H1 (cell line): ENCODE measurements at regions not wholly inside any gene's neighbourhood (a gene's known extent, or its start where the extent isn't known, plus 50 kb on each side); places are given as distances from the start of the nearest gene placed in this dataset.

ENCODE experiments used
- CTCF ChIA-PET: fragments of 300-600 bp; sonication (Branson Sonifier 250); formaldehyde crosslinking; loops from one replicate; lab custom pipeline; 2021; ENCODE audit not compliant: partially characterized antibody; lab: Charles Lee
- POLR2A ChIA-PET: fragments of 300-600 bp; sonication (Branson Sonifier 250); formaldehyde crosslinking; loops from one replicate; lab custom pipeline; 2021; ENCODE audit warnings: inconsistent platforms; ENCODE audit not compliant: partially characterized antibody; lab: Charles Lee
- DNase-seq, 2 experiments: peaks; one replicate each; pipeline versions ENCODE4 v3.0.0 to v3.0.0-alpha.2; 2010 to 2022; ENCODE audit warnings: low spot score in 2 of 2, low read depth in 1 of 2, mixed read lengths in 1 of 2
- FAIRE-seq: peaks from 2 replicates; lab custom pipeline; 2011; peaks lifted over from hg19 to GRCh38; lab: Jason Lieb, UNC
- H2AFZ ChIP-seq: 2 replicates; pipeline ENCODE4 v1.8.1; 2012; ENCODE audit warnings: low read length, inconsistent platforms
- H2AK5ac ChIP-seq: 2 replicates; pipeline ENCODE4 v1.6.1; 2013; ENCODE audit warnings: low read depth, low read length
- H2BK120ac ChIP-seq: replicated peaks from 2 replicates; pipeline ENCODE3; 2013; ENCODE audit warnings: low read depth, low read length, inconsistent platforms
- H2BK12ac ChIP-seq: 2 replicates; pipeline ENCODE4 v1.6.1; 2013; ENCODE audit warnings: low read depth, low read length
- H2BK15ac ChIP-seq: 2 replicates; pipeline ENCODE4 v1.6.1; 2013; ENCODE audit warnings: low read length
- H2BK20ac ChIP-seq: 2 replicates; pipeline ENCODE4 v1.6.1; 2013; ENCODE audit warnings: low read length
- H2BK5ac ChIP-seq: 2 replicates; pipeline ENCODE4 v1.6.1; 2013; ENCODE audit warnings: low read depth, low read length
- H3K14ac ChIP-seq: 2 replicates; pipeline ENCODE4 v1.6.1; 2013; ENCODE audit warnings: inconsistent platforms; ENCODE audit not compliant: insufficient read length
- H3K18ac ChIP-seq: 2 replicates; pipeline ENCODE4 v1.6.1; 2013; ENCODE audit warnings: low read length; ENCODE audit errors: extremely low read depth
- H3K23ac ChIP-seq: 2 replicates; pipeline ENCODE4 v1.6.1; 2013; ENCODE audit warnings: inconsistent platforms; ENCODE audit not compliant: insufficient read length
- H3K23me2 ChIP-seq: 2 replicates; pipeline ENCODE4 v1.6.1; 2013; ENCODE audit warnings: low read depth, low read length
- H3K27ac ChIP-seq: 2 replicates; pipeline ENCODE4 v1.6.1; 2011; ENCODE audit warnings: low read depth, low read length, inconsistent platforms
- H3K27me3 ChIP-seq, 4 experiments: replicated peaks in 1 of 4; 1 replicate in 1 of 4; 2 replicates in 3 of 4; pipeline versions ENCODE4 v1.6.1 to v1.8.1; 2011 to 2013; ENCODE audit warnings: low read length in 3 of 4, mild to moderate bottlenecking in 3 of 4, inconsistent platforms in 2 of 4, mixed read lengths in 2 of 4, moderate library complexity in 1 of 4; ENCODE audit not compliant: control insufficient read depth in 3 of 4, insufficient read depth in 3 of 4; ENCODE audit errors: extremely low read depth in 1 of 4
- H3K36me3 ChIP-seq, 4 experiments: 2 replicates each; pipeline versions ENCODE4 v1.6.1 to v1.8.1; 2011 to 2013; ENCODE audit warnings: mild to moderate bottlenecking in 4 of 4, low read length in 3 of 4, moderate library complexity in 2 of 4, control low read depth in 1 of 4, inconsistent platforms in 1 of 4; ENCODE audit not compliant: insufficient read depth in 4 of 4, control insufficient read depth in 2 of 4
- H3K4ac ChIP-seq: replicated peaks from 2 replicates; pipeline ENCODE3; 2013; ENCODE audit warnings: low read length, low read depth, mixed read lengths, inconsistent platforms; ENCODE audit not compliant: insufficient read length
- H3K4me1 ChIP-seq, 4 experiments: replicated peaks in 1 of 4; 1 replicate in 1 of 4; 2 replicates in 3 of 4; pipeline versions ENCODE4 v1.6.1 to v1.8.1; 2011 to 2013; ENCODE audit warnings: low read length in 3 of 4, inconsistent platforms in 2 of 4, mixed read lengths in 1 of 4; ENCODE audit not compliant: insufficient read depth in 4 of 4, control insufficient read depth in 3 of 4
- H3K4me2 ChIP-seq, 2 experiments: 2 replicates each; pipeline versions ENCODE4 v1.6.1 to v1.8.1; 2011 to 2013; ENCODE audit warnings: low read depth in 2 of 2, low read length in 2 of 2, control low read depth in 1 of 2, inconsistent platforms in 1 of 2, mild to moderate bottlenecking in 1 of 2; ENCODE audit not compliant: insufficient read depth in 1 of 2
- H3K4me3 ChIP-seq, 4 experiments: fragments of 200-600, 300-600 bp in 1 of 4; sonication (generic), shearing (Covaris generic), sonication (Bioruptor Twin) in 1 of 4; 2 replicates each; pipeline versions ENCODE4 v1.5.1 to v1.8.1; 2011 to 2016; ENCODE audit warnings: low read length in 4 of 4, low read depth in 3 of 4, control low read depth in 2 of 4, inconsistent platforms in 2 of 4, mild to moderate bottlenecking in 2 of 4, mixed read lengths in 1 of 4, moderate library complexity in 1 of 4; ENCODE audit not compliant: insufficient read depth in 2 of 4; ENCODE audit errors: extremely low read depth in 1 of 4
- H3K56ac ChIP-seq: replicated peaks from 2 replicates; pipeline ENCODE3; 2013; ENCODE audit warnings: low read depth, mild to moderate bottlenecking, mixed read lengths, low read length, inconsistent platforms; ENCODE audit not compliant: insufficient read length
- H3K79me1 ChIP-seq: 2 replicates; pipeline ENCODE4 v1.6.1; 2013; ENCODE audit warnings: low read depth, low read length, control low read depth
- H3K79me2 ChIP-seq, 2 experiments: 2 replicates each; pipeline versions ENCODE4 v1.6.1 to v1.8.1; 2012 to 2013; ENCODE audit warnings: low read length in 2 of 2, mild to moderate bottlenecking in 2 of 2, inconsistent platforms in 1 of 2; ENCODE audit not compliant: insufficient read depth in 2 of 2, control insufficient read depth in 1 of 2
- H3K9ac ChIP-seq, 4 experiments: replicated peaks in 1 of 4; 1 replicate in 1 of 4; 2 replicates in 3 of 4; pipeline versions ENCODE4 v1.6.1 to v1.8.1; 2011 to 2013; ENCODE audit warnings: low read depth in 3 of 4, low read length in 3 of 4, control low read depth in 2 of 4, mild to moderate bottlenecking in 2 of 4, moderate library complexity in 2 of 4, inconsistent platforms in 1 of 4; ENCODE audit errors: extremely low read depth in 1 of 4
- H3K9me3 ChIP-seq, 2 experiments: 2 replicates each; pipeline versions ENCODE4 v1.6.1 to v1.8.1; 2012 to 2013; ENCODE audit warnings: mild to moderate bottlenecking in 2 of 2, moderate library complexity in 2 of 2, control low read depth in 1 of 2, inconsistent platforms in 1 of 2, low read depth in 1 of 2, low read length in 1 of 2, mixed read lengths in 1 of 2; ENCODE audit not compliant: insufficient read depth in 2 of 2
- H4K20me1 ChIP-seq, 2 experiments: replicated peaks in 1 of 2; 2 replicates each; pipeline versions ENCODE3 to v1.8.1; 2011 to 2013; ENCODE audit warnings: inconsistent platforms in 2 of 2, low read length in 2 of 2, mild to moderate bottlenecking in 1 of 2; ENCODE audit not compliant: insufficient read depth in 2 of 2, control insufficient read depth in 1 of 2
- H4K5ac ChIP-seq: 2 replicates; pipeline ENCODE4 v1.6.1; 2013; ENCODE audit warnings: low read length, low read depth, mixed read lengths, inconsistent platforms; ENCODE audit not compliant: insufficient read length
- H4K8ac ChIP-seq: 2 replicates; pipeline ENCODE4 v1.8.0; 2013; ENCODE audit warnings: mild to moderate bottlenecking, moderate library complexity, low read length, inconsistent platforms; ENCODE audit not compliant: insufficient read depth; ENCODE audit errors: extremely low read depth
- H4K91ac ChIP-seq: replicated peaks from 2 replicates; pipeline ENCODE3; 2013; ENCODE audit warnings: low read length, mixed read lengths, inconsistent platforms; ENCODE audit not compliant: insufficient read length
- ASH2L ChIP-seq: fragments of 200-600, 300-600 bp; sonication (generic); IDR thresholded peaks from one replicate; pipeline ENCODE4 v1.7.1; 2017; ENCODE audit warnings: low read length
- BCL11A ChIP-seq, 2 experiments: IDR thresholded peaks; one replicate each; pipeline ENCODE4 v1.6.1; 2011; ENCODE audit warnings: low read depth in 2 of 2, low read length in 2 of 2, mild to moderate bottlenecking in 2 of 2
- CEBPB ChIP-seq: IDR thresholded peaks from 2 replicates; pipeline ENCODE4 v1.6.1; 2012; ENCODE audit warnings: low read depth, low read length
- CREB1 ChIP-seq: IDR thresholded peaks from 2 replicates; pipeline ENCODE4 v1.6.1; 2012; ENCODE audit warnings: inconsistent platforms
- CTCF ChIP-seq, 3 experiments: IDR thresholded peaks; 1 replicate in 2 of 3; 2 replicates in 1 of 3; pipeline versions ENCODE4 v1.5.1 to v1.6.1; 2011; ENCODE audit warnings: low read length in 3 of 3, mild to moderate bottlenecking in 3 of 3, inconsistent platforms in 2 of 3, low read depth in 1 of 3, moderate library complexity in 1 of 3; ENCODE audit not compliant: insufficient read depth in 1 of 3; ENCODE audit errors: control extremely low read depth in 1 of 3
- HDAC2 ChIP-seq, 2 experiments: fragments of 300-600 bp in 1 of 2; sonication (generic) in 1 of 2; IDR thresholded peaks; 2 replicates each; pipeline ENCODE4 v1.6.1; 2011 to 2012; ENCODE audit warnings: low read depth in 2 of 2, low read length in 2 of 2, mild to moderate bottlenecking in 2 of 2, moderate library complexity in 2 of 2, borderline replicate concordance in 1 of 2, inconsistent platforms in 1 of 2
- JUN ChIP-seq: IDR thresholded peaks from 2 replicates; pipeline ENCODE4 v1.6.1; 2011; ENCODE audit warnings: low read depth, mild to moderate bottlenecking, improper control_type of control experiment, low read length
- KDM4A ChIP-seq: IDR thresholded peaks from one replicate; pipeline ENCODE4 v1.7.1; 2012; ENCODE audit warnings: low read depth, mild to moderate bottlenecking, moderate library complexity, low read length, inconsistent platforms; ENCODE audit not compliant: severe bottlenecking
- KDM5A ChIP-seq: fragments of 200-600 bp; IDR thresholded peaks from 2 replicates; pipeline ENCODE4 v1.7.1; 2012; ENCODE audit warnings: mild to moderate bottlenecking, low read length, inconsistent platforms, mixed read lengths
- RNF2 ChIP-seq: fragments of 200-900, 300-1000 bp; sonication (generic); IDR thresholded peaks from 2 replicates; pipeline ENCODE4 v1.7.1; 2016; ENCODE audit warnings: borderline replicate concordance, low read depth, mild to moderate bottlenecking, antibody characterized with exemption, low read length; ENCODE audit not compliant: poor library complexity, severe bottlenecking; ENCODE audit errors: missing control alignments
- RXRA ChIP-seq: IDR thresholded peaks from 2 replicates; pipeline ENCODE4 v1.6.1; 2011; ENCODE audit warnings: low read depth, mild to moderate bottlenecking, low read length, moderate library complexity; ENCODE audit not compliant: insufficient read depth
- SUZ12 ChIP-seq: fragments of 200-600 bp; sonication (generic); IDR thresholded peaks from 2 replicates; pipeline ENCODE4 v1.6.1; 2012; ENCODE audit warnings: mild to moderate bottlenecking, inconsistent platforms, low read length, moderate library complexity, mixed read lengths
- TBP ChIP-seq: IDR thresholded peaks from 2 replicates; pipeline ENCODE4 v1.6.1; 2011; ENCODE audit warnings: low read depth, low read length, improper control_type of control experiment
- WGBS, 2 experiments: shearing (Covaris generic) in 1 of 2; methylation state at CpG; one replicate each; pipeline versions ENCODE4 v1.1.6 to v1.1.7; 2013 to 2015; ENCODE audit warnings: low lambda C conversion rate in 2 of 2, mixed read lengths in 2 of 2, inconsistent platforms in 1 of 2, low coverage in 1 of 2, missing lambda C conversion rate in 1 of 2; ENCODE audit not compliant: insufficient replicate concordance in 2 of 2, insufficient coverage in 1 of 2, insufficient read length in 1 of 2; ENCODE audit errors: extremely low coverage in 1 of 2, missing lambda C conversion rate in 1 of 2; 5-methylcytosine and 5-hydroxymethylcytosine counted together

- H2BK20ac ChIP-seq = no peak overlapping the region
- no peaks in the 10 kb centered on the region for H3K79me1 ChIP-seq
- H2BK12ac ChIP-seq = no peak overlapping the region
- no peaks in the 10 kb centered on the region for H3K23me2 ChIP-seq
- H2BK15ac ChIP-seq = no peak overlapping the region
- WGBS, 2 experiments = 93% methylated on average over 3 of the region's 3 CpGs; no CpG with 5 or more reads in 1 of the 2 experiments
- H2AK5ac ChIP-seq = no peak overlapping the region
- no peaks in the 10 kb centered on the region for H4K20me1 ChIP-seq
- H3K9me3 ChIP-seq = no peaks in the 10 kb centered on the region
- H2AFZ ChIP-seq = no peak overlapping the region
- no peaks in the 10 kb centered on the region; a peak in 1 of 7 replicates for H3K27me3 ChIP-seq
- TF ChIP-seq RXRA (no peak), RNF2 (no peak), ASH2L (no peak), KDM5A (no peak), SUZ12 (no peak), CEBPB (no peak), CTCF (IDR thresholded peaks at IDR 0.05; ENCODE audit: control extremely low read depth in 1 of 3, insufficient read depth in 1 of 3, low read depth in 1 of 3, low read length in 3 of 3) (no peak), CREB1 (no peak), BCL11A (IDR thresholded peaks at IDR 0.05; ENCODE audit: low read depth in 2 of 2, low read length in 2 of 2) (no peak), KDM4A (no peak), HDAC2 (IDR thresholded peaks at IDR 0.05; ENCODE audit: borderline replicate concordance in 1 of 2, low read depth in 2 of 2, low read length in 2 of 2) (no peak), TBP (no peak), JUN (no peak)
- H2BK120ac ChIP-seq = no peak overlapping the region
- no peak overlapping the region for H3K56ac ChIP-seq
- no peak overlapping the region for H3K4me2 ChIP-seq
- H3K23ac ChIP-seq = no peak overlapping the region
- H3K14ac ChIP-seq = no peak overlapping the region
- H3K9ac ChIP-seq = no peak overlapping the region
- H4K8ac ChIP-seq = no peak overlapping the region
- no peak overlapping the region for H3K4ac ChIP-seq
- H2BK5ac ChIP-seq = no peak overlapping the region
- H3K36me3 ChIP-seq = no peaks in the 10 kb centered on the region
- no peak overlapping the region for H3K4me3 ChIP-seq
- ChIA-PET POLR2A (no interaction called here), CTCF (no interaction called here)
- no peak overlapping the region for H4K5ac ChIP-seq
- H3K18ac ChIP-seq = no peak overlapping the region
- DNase-seq (no peak), FAIRE-seq (no peak)
- H3K27ac ChIP-seq = no peak overlapping the region
- no peaks in the 10 kb centered on the region for H3K4me1 ChIP-seq
- no peaks in the 10 kb centered on the region for H3K79me2 ChIP-seq
- no peak overlapping the region for H4K91ac ChIP-seq
Measured at GRCh38 chr4:165583341-165583740, 204.5 kb downstream of the CPE start.
